GM18951 (cell line): ENCODE measurements at regions not wholly inside any gene's neighbourhood (a gene's known extent, or its start where the extent isn't known, plus 50 kb on each side); places are given as distances from the start of the nearest gene placed in this dataset.

Experiments used
- POLR2A ChIP-seq: IDR thresholded peaks from 4 replicates; pipeline ENCODE4 v1.6.1; 2011; ENCODE audit warnings: mild to moderate bottlenecking; ENCODE audit not compliant: insufficient read length, insufficient read depth; ENCODE audit errors: extremely low read depth
- in situ Hi-C: fragments of 300-500 bp; cut with MboI; formaldehyde crosslinking; loops from one replicate; pipeline ENCODE4 v1.12.0; 2022; ENCODE audit warnings: low sequenced_read_pairs, mixed read lengths, inconsistent platforms; ENCODE audit not compliant: unreplicated experiment

GRCh38 chr16:5678371-5678770 is 580.8 kb upstream of the EEF2KMT start:
- TF ChIP-seq POLR2A = no peak
- in situ Hi-C loops = no loop called here

DNA sequence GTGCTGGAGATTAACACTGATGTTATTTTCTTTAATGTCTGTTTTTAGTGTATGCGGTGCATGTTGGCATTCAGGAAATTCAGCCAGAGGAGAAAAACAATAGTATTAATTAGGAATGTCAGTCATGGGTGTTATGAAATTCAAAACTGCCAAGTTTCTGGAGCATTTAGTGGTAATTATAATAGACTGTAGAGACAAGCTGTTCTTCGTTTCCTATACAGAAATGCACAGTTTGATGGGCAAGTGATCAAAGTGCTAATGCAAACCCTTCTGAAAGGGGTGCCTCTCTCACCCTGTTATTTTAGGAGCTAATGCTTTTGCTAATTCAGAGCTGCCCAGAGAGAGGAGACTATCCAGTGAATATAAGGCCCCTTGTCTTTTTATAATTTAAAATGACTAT is 573.8 kb upstream of the EEF2KMT start:
- no peak for TF ChIP-seq POLR2A
- in situ Hi-C loops = no loop called here

DNA sequence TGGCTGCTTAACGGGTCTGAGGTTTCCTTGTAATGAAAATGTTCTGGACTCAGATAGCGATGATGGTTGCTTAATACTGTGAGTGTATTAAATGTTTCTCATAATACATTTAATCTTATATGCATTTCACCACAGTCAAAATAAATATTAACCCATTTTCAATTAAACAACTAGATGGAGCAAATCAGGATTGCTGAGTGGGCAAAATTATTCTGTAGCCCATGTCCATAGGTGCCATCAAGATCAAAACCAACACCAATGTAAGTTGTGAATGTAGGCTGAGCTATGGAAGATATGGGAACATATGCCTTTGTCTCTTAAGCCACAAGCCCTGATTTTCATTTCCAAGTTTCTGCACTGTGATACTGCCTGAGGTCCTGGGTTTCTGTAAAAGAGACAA is 572.6 kb upstream of the EEF2KMT start:
- in situ Hi-C loops = no loop called here

GRCh38 chr16:5668553-5668952 is 571.0 kb upstream of the EEF2KMT start:
- in situ Hi-C loops = no loop called here
- no peak for TF ChIP-seq POLR2A

More for the DNA sequence above, 572.6 kb upstream of the EEF2KMT start:
- TF ChIP-seq POLR2A = no peak

GRCh38 chr16:5665834-5666233 is 568.2 kb upstream of the EEF2KMT start:
- no peak for TF ChIP-seq POLR2A
- in situ Hi-C loops = no loop called here

DNA sequence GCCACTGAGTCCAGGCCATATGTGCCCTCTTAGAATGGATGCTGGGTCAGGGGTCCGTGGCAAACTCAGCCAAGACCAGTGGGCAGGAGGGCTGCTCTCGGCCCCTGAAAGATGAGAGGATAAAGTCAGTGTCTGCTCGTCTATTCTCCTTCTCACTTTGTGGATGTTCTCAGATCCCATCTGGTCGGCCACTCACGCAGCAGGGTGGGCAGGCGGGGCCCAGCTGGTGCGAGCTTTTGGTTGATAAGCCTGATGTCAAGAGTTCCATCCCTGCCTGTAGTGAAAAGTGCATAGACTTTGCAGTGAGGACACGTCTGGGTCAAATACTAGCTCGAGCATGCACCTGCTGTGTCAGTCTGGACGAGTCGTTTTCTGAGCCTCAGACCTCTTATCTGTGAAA is 556.2 kb upstream of the EEF2KMT start:
- no peak for TF ChIP-seq POLR2A
- in situ Hi-C loops = no loop called here

DNA sequence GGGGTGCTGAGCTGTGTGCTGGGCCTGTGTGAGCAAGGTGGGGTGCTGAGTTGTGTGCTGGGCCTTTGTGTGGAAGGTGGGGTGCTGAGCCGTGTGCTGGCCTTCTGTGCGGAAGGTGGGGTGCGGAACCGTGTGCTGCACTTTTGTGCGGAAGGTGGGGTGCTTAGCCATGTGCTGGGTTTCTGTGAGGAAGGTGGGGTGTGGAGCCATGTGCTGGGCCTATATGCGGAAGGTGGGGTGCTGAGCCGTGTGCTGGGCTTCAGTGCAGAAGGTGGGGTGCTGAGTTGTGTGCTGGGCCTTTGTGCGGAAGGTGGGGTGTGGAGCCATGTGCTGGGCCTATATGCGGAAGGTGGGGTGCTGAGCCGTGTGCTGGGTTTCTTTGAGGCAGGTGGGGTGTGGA is 555.4 kb upstream of the EEF2KMT start:
- in situ Hi-C loops = no loop called here

DNA sequence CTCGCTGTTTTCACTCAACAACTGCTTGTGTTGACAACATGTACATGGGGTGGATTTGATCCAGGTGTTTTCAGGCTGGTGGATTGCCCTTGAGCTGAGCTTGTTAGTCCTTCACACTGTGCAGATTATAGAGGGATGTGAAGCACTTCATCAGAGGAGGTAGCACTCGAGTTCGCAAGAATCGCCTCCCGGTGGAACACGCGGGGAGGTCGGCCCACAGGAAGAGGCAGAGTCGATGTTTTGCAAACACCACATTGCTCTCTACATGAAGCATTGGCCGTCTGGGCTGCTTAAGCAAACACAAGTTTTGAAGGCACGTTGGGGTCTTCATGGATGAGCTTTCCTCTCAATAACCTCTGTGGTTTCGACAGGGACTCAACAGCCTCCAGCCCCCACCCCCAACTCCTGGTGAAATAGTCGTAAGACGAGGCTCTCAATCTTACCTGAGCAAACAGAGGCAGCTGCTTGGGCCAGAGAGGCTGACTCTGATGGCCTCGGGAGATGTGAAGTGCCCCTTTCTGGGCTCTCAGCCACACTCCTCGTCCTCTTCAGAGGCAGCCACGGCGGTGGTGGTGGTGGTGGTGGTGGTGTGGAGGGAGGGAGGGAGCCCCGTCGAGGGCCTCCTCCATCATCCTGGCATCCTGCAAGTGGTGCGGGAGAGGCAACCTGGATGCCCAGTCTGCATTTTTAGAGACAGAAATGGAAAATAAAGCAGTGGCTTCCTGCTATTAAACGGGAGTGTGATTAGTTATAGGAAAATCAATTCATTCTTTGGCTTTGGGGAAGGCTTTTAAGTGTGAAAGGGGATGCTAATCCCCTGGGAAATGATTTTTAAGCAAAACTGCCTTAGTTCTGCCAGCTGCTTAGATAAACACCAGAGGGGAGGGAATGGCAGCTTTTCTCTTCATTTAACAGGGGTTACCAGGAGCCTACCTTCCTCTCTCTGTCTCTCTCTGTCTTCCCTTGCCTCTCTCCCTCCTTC is 552.5 kb upstream of the EEF2KMT start:
- TF ChIP-seq POLR2A = no peak
- in situ Hi-C loops = no loop called here

More for the DNA sequence above, 555.4 kb upstream of the EEF2KMT start:
- TF ChIP-seq POLR2A = no peak

DNA sequence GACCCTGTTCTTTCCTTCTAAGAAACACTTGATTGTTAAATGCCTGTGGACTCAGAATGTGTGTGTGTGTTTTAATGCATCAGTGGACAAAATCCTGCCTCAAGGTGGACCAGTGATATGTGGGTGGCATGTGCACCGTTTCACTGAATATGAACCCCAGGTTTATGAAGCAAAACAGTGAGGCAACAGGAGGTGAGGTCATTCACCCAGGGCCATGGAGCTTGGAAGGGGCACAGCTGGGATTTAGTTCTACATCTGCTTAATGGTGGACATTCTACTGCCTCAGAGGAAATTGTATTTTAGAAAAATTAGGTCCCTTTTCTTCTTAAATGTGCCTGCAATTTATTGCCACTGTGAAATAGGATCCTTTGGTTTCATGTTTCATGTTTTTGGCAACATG is 549.5 kb upstream of the EEF2KMT start:
- in situ Hi-C loops = no loop called here

GRCh38 chr16:5643855-5644531 is 546.4 kb upstream of the EEF2KMT start:
- in situ Hi-C loops = no loop called here
- no peak for TF ChIP-seq POLR2A

More for the DNA sequence above, 549.5 kb upstream of the EEF2KMT start:
- TF ChIP-seq POLR2A = no peak

GRCh38 chr16:5642436-5642835 is 544.8 kb upstream of the EEF2KMT start:
- no peak for TF ChIP-seq POLR2A
- in situ Hi-C loops = no loop called here

DNA sequence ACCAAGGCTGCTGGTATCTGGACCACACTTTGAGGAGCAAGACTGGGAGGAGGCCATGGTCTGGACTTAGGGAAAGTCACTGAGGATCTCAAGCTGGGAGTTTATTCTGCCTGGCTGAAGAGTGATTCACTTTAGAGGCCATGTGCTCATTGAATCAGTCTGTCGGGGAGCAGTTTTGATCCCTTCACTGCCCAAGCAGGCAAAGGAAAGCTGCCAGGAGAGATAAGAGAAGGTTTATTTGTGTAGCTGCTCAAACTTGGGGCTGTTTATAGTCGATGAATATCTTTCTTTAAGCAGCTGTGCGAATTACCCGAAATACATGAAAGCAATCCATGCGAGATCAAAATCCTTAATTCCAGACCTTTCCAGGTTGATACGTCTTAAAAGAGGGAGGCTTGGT is 544.4 kb upstream of the EEF2KMT start:
- in situ Hi-C loops = no loop called here
- no peak for TF ChIP-seq POLR2A

DNA sequence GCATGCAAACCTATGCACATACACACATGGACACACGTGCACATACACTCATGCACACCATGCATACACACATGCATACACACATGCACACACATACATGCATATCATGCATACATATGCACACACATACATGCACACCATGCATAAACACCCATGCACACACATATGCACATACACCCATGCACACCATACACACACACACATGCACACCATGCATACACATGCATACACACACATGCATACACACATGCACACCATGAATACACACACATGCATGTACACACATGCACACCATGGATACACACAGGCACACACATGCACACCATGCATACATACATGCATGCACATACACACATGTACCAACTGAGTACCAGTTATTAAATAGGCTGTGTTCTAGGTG is 543.3 kb upstream of the EEF2KMT start:
- in situ Hi-C loops = no loop called here
- TF ChIP-seq POLR2A = no peak

GRCh38 chr16:5639531-5639930 is 541.9 kb upstream of the EEF2KMT start:
- no peak for TF ChIP-seq POLR2A
- in situ Hi-C loops = no loop called here
